Keratinocyte (primary cell): ENCODE measurements at regions not wholly inside any gene's neighbourhood (a gene's known extent, or its start where the extent isn't known, plus 50 kb on each side); places are given as distances from the start of the nearest gene placed in this dataset.
"Not testable (repeated sequence)": the region's sequence is repeated elsewhere in the genome, so short reads cannot be mapped to it uniquely, and the experiment has no call there.

ENCODE experiments used
- DNase-seq: peaks from one replicate; pipeline ENCODE4 v3.0.0-alpha.2; 2011; ENCODE audit warnings: low read depth, missing footprints, low spot score
- FAIRE-seq: peaks from 2 replicates; lab custom pipeline; 2011; peaks lifted over from hg19 to GRCh38; lab: Jason Lieb, UNC
- H2AFZ ChIP-seq: 2 replicates; pipeline ENCODE4 v1.6.0; 2012; ENCODE audit warnings: low read length, control low read depth, inconsistent platforms; ENCODE audit not compliant: control insufficient read depth
- H3K27ac ChIP-seq: 2 replicates; pipeline ENCODE4 v1.5.1; 2011; ENCODE audit warnings: low read length; ENCODE audit not compliant: control insufficient read depth, insufficient read depth
- H3K27me3 ChIP-seq: 3 replicates; pipeline ENCODE4 v1.6.0; 2011; ENCODE audit warnings: low read length; ENCODE audit not compliant: control insufficient read depth, insufficient read depth; ENCODE audit errors: extremely low read depth
- H3K36me3 ChIP-seq, 2 experiments: 2 replicates in 1 of 2; 3 replicates in 1 of 2; pipeline ENCODE4 v1.5.1; 2011; ENCODE audit warnings: low read length in 2 of 2, mild to moderate bottlenecking in 1 of 2; ENCODE audit not compliant: control insufficient read depth in 2 of 2, insufficient read depth in 2 of 2; ENCODE audit errors: extremely low read depth in 1 of 2
- H3K4me1 ChIP-seq: 3 replicates; pipeline ENCODE4 v1.5.1; 2011; ENCODE audit warnings: low read length; ENCODE audit not compliant: control insufficient read depth, insufficient read depth; ENCODE audit errors: extremely low read depth
- H3K4me2 ChIP-seq: 3 replicates; pipeline ENCODE4 v1.6.0; 2011; ENCODE audit warnings: low read depth, low read length; ENCODE audit not compliant: control insufficient read depth, insufficient read depth; ENCODE audit errors: extremely low read depth
- H3K4me3 ChIP-seq, 3 experiments: fragments of 200-600 bp in 1 of 3; sonication (generic) in 1 of 3; 2 replicates in 2 of 3; 3 replicates in 1 of 3; pipeline ENCODE4 v1.5.1; 2011 to 2016; ENCODE audit warnings: low read length in 3 of 3, mild to moderate bottlenecking in 3 of 3, control low read depth in 2 of 3, inconsistent platforms in 1 of 3, low read depth in 1 of 3, mixed read lengths in 1 of 3, mixed run types in 1 of 3, moderate library complexity in 1 of 3; ENCODE audit not compliant: control insufficient read depth in 2 of 3, insufficient read depth in 2 of 3; ENCODE audit errors: extremely low read depth in 1 of 3
- H3K79me2 ChIP-seq: 2 replicates; pipeline ENCODE4 v1.6.0; 2012; ENCODE audit warnings: low read length; ENCODE audit not compliant: control insufficient read depth, insufficient read depth
- H3K9ac ChIP-seq: 3 replicates; pipeline ENCODE4 v1.6.0; 2011; ENCODE audit warnings: low read length; ENCODE audit not compliant: control insufficient read depth, insufficient read depth; ENCODE audit errors: extremely low read depth
- H3K9me1 ChIP-seq: 3 replicates; pipeline ENCODE4 v1.6.0; 2011; ENCODE audit warnings: low read length; ENCODE audit not compliant: control insufficient read depth, insufficient read depth; ENCODE audit errors: extremely low read depth
- H3K9me3 ChIP-seq: 2 replicates; pipeline ENCODE4 v1.5.1; 2012; ENCODE audit warnings: low read depth, low read length; ENCODE audit not compliant: control insufficient read depth
- H4K20me1 ChIP-seq: 3 replicates; pipeline ENCODE4 v1.6.0; 2011; ENCODE audit warnings: low read length; ENCODE audit not compliant: control insufficient read depth, insufficient read depth; ENCODE audit errors: extremely low read depth
- CTCF ChIP-seq, 3 experiments: IDR thresholded peaks in 1 of 3; conservative IDR thresholded peaks in 1 of 3; optimal IDR thresholded peaks in 1 of 3; 2 replicates in 2 of 3; 3 replicates in 1 of 3; pipeline versions ENCODE3 to v1.5.1; 2011; ENCODE audit warnings: low read length in 3 of 3, mild to moderate bottlenecking in 3 of 3, moderate library complexity in 2 of 3, control low read depth in 1 of 3, inconsistent platforms in 1 of 3; ENCODE audit not compliant: insufficient read depth in 2 of 3; ENCODE audit errors: extremely low read depth in 1 of 3
- EZH2 ChIP-seq: IDR thresholded peaks from one replicate; pipeline ENCODE4 v1.6.1; 2012; ENCODE audit warnings: inconsistent platforms, mild to moderate bottlenecking, low read length, moderate library complexity
- dilution Hi-C: fragments of 300-500 bp; cut with MboI; formaldehyde crosslinking; loops from one replicate; pipeline ENCODE4 v1.7.0; 2020; ENCODE audit warnings: low sequenced_read_pairs; ENCODE audit not compliant: extremely low pct_ligation_motif_present

GRCh38 chr7:68724965-68725364, 873.3 kb upstream of the AUTS2 start:
- Histone ChIP-seq H3K4me2 (no peak overlapping the region), H4K20me1 (no peaks in the 10 kb centered on the region), H3K9me3 (no peaks in the 10 kb centered on the region), H3K9me1 (no peaks in the 10 kb centered on the region), H3K9ac (no peak overlapping the region), H3K4me1 (peaks cover 3% of the 10 kb centered on the region), H3K27ac (no peak overlapping the region), H3K4me3 (no peak overlapping the region), H3K36me3 (no peaks in the 10 kb centered on the region), H3K79me2 (no peaks in the 10 kb centered on the region), H2AFZ (no peak overlapping the region), H3K27me3 (no peaks in the 10 kb centered on the region)
- DNase-seq: no peak
- dilution Hi-C loops: no loop called here
- TF ChIP-seq EZH2: no peak
- no peak for TF ChIP-seq CTCF (optimal IDR thresholded peaks at IDR 0.05 in 1 of 3, IDR thresholded peaks at IDR 0.05 in 1 of 3, conservative IDR thresholded peaks at IDR 0.05 in 1 of 3; ENCODE audit: extremely low read depth in 1 of 3, insufficient read depth in 2 of 3, low read length in 3 of 3)
- no peak for FAIRE-seq

- Histone ChIP-seq H3K27me3 (no peaks in the 10 kb centered on the region), H3K9me1 (no peaks in the 10 kb centered on the region), H3K79me2 (no peaks in the 10 kb centered on the region), H3K27ac (no peak overlapping the region), H4K20me1 (no peaks in the 10 kb centered on the region), H3K4me1 (peaks cover 3% of the 10 kb centered on the region), H3K4me2 (no peak overlapping the region), H3K9me3 (no peaks in the 10 kb centered on the region), H3K9ac (no peak overlapping the region), H3K4me3 (no peak overlapping the region), H2AFZ (no peak overlapping the region), H3K36me3 (no peaks in the 10 kb centered on the region)
- DNase-seq: no peak
- dilution Hi-C loops: no loop called here
- no peak for FAIRE-seq
- TF ChIP-seq EZH2 (no peak), CTCF (optimal IDR thresholded peaks at IDR 0.05 in 1 of 3, IDR thresholded peaks at IDR 0.05 in 1 of 3, conservative IDR thresholded peaks at IDR 0.05 in 1 of 3; ENCODE audit: extremely low read depth in 1 of 3, insufficient read depth in 2 of 3, low read length in 3 of 3) (peak in 1 of 3 experiments; percentile 15)
Measured at GRCh38 chr7:68725843-68726785, 872.2 kb upstream of the AUTS2 start.

- H3K4me3 ChIP-seq, DNase-seq, H3K9me3 ChIP-seq, H3K9ac ChIP-seq, H3K4me2 ChIP-seq, H2AFZ ChIP-seq, H3K9me1 ChIP-seq, H3K27ac ChIP-seq, dilution Hi-C loops, H3K36me3 ChIP-seq, FAIRE-seq, H4K20me1 ChIP-seq, H3K79me2 ChIP-seq, H3K27me3 ChIP-seq, H3K4me1 ChIP-seq: not testable (repeated sequence)
Measured at GRCh38 chr7:68728720-68729119, 869.6 kb upstream of the AUTS2 start.
